Activated naive CD4-positive, alpha-beta T cell treated with anti-CD3 and anti-CD28 coated beads, Interleukin-2, amount 10 ng/mL, durations not matched to agents 7 days and 5 days (primary cell): ENCODE measurements at regions not wholly inside any gene's neighbourhood (a gene's known extent, or its start where the extent isn't known, plus 50 kb on each side); places are given as distances from the start of the nearest gene placed in this dataset.

Experiments used
- CTCF ChIA-PET: fragments of 350-600 bp; sonication (Branson Sonifier 250); formaldehyde crosslinking; loops from one replicate; lab custom pipeline; 2021; ENCODE audit warnings: antibody characterized with exemption; lab: Charles Lee
- DNase-seq: peaks from one replicate; pipeline ENCODE4 v3.0.0-alpha.2; 2020
- H3K27ac Mint-ChIP-seq: one replicate; pipeline ENCODE4 v1.8.0; 2021; ENCODE audit warnings: mild to moderate bottlenecking, moderate library complexity, mixed read lengths
- H3K27me3 Mint-ChIP-seq: one replicate; pipeline ENCODE4 v1.8.0; 2021; ENCODE audit warnings: mild to moderate bottlenecking, mixed read lengths
- H3K36me3 Mint-ChIP-seq: one replicate; pipeline ENCODE4 v1.8.0; 2021; ENCODE audit warnings: mixed read lengths
- H3K4me1 Mint-ChIP-seq: one replicate; pipeline ENCODE4 v1.8.0; 2021; ENCODE audit warnings: mixed read lengths
- H3K4me3 Mint-ChIP-seq: one replicate; pipeline ENCODE4 v1.8.0; 2021; ENCODE audit warnings: mild to moderate bottlenecking, moderate library complexity, mixed read lengths
- H3K9me3 Mint-ChIP-seq: one replicate; pipeline ENCODE4 v1.8.0; 2021; ENCODE audit warnings: mixed read lengths

DNA sequence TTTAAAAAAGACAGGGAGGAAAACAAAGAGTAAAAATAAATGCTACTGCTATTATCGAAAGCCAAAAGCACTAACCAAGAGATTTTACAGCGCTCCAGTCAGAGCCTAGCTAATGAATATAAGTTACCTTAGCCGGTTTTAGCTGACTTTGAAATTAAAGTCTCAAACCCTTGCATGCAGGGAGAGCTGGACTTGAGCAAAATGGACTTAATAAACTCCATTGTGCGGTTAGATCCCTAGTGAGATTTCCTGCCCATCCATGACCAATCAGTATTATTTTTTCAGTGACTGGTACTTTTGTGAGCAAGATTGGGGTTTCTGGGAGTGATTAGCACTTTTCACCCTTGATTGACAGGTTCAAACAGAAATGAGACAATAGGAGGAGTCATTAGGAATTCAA lies 333.4 kb upstream of the ADGRL2 start:
- CTCF ChIA-PET, result no interaction called here
- DNase-seq, result no peak

DNA sequence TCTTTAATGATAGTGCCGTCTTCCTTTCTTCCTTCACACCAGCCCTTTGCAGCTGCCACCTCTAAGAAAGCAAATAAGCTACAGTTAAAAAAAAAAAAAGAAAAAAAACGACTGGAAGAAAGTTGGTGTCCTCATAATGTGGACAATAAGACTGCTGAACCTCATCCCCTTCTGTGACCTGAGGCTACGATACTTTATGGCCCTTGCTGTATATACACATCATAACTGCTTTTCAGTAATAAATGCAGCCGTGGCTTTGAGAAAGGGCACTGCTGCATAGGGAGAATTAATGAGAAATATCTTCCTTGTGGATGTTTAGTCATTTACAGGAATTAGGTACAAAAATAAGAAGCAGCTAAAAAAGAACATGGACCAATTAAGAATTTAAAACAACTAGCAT lies 333.8 kb upstream of the ADGRL2 start:
- no peaks in the 10 kb centered on the region for H3K9me3 Mint-ChIP-seq
- no peak overlapping the region for H3K27ac Mint-ChIP-seq
- no peak for DNase-seq
- no peak overlapping the region for H3K4me3 Mint-ChIP-seq
- no peaks in the 10 kb centered on the region for H3K27me3 Mint-ChIP-seq
- H3K36me3 Mint-ChIP-seq, result no peaks in the 10 kb centered on the region
- H3K4me1 Mint-ChIP-seq, result no peaks in the 10 kb centered on the region
- CTCF ChIA-PET, result no interaction called here

More for the DNA sequence above, 333.4 kb upstream of the ADGRL2 start:
- Mint-ChIP-seq H3K4me1 (no peaks in the 10 kb centered on the region), H3K9me3 (no peaks in the 10 kb centered on the region), H3K36me3 (no peaks in the 10 kb centered on the region), H3K4me3 (no peak overlapping the region), H3K27ac (no peak overlapping the region), H3K27me3 (no peaks in the 10 kb centered on the region)

DNA sequence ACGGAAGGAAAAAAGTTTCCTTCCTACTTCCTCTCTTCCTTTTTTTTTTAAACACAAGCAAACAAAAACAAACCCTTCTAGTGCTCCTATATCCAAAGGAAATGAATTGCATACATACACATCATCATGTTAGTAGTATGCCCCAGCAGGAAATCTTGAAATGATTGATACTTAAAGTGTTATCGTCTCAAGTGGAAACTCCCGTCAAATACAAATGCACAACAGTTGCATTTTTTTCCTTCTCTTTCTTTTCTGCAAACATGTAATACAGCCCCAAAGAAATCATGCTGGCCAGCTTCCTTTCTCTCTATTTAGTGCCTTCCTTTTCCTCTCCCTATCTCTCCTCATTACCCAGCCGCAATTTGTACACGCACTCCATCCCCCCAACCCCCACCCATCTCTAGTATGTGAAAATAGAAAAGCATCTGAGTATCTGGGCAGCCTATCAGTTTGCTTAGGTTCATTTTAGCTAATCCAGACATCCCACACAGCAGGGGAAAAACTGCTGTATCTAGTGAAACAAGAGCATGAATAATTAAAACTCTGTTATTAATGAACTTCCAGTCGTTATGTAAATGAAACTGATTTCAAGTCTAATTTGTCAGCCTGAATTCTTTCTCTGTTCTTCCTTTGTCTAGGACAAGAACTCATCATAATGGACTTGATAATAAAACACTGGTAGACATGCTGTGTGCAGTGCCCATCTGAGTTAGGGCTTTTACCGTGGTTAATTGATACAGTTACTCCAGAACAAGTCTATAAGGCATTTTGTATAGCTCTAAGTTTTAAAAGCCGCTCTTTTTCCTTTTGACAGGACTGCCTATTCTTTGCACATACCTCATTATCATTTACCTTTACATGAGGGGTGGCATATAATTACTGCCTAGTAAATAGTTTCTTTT lies 336.5 kb upstream of the ADGRL2 start:
- H3K4me1 Mint-ChIP-seq, result no peaks in the 10 kb centered on the region
- no peak for DNase-seq
- H3K27me3 Mint-ChIP-seq, result no peaks in the 10 kb centered on the region
- no peak overlapping the region for H3K27ac Mint-ChIP-seq
- no peak overlapping the region for H3K4me3 Mint-ChIP-seq
- H3K9me3 Mint-ChIP-seq, result no peaks in the 10 kb centered on the region
- CTCF ChIA-PET, result no interaction called here
- no peaks in the 10 kb centered on the region for H3K36me3 Mint-ChIP-seq

DNA sequence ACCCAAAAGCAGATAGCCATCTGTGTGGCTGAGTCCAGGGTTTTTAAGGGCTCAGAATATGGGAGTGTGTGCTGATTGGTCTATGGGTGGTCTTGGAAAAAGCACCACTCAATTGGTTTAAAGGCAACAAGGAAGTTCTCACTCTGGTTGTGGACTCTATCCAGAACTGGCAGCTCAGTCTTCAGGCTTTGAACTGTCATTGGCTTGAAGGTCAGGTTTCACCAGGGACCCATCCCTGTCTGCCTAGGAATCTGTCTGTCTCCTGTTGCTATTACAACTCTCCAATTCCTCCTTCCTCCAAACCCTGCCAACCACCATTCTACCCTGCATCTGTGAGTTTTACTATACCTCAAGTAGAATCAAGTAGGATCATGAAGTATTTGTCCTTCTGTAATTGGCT lies 341.7 kb upstream of the ADGRL2 start:
- no peak for DNase-seq
- H3K4me1 Mint-ChIP-seq, result no peaks in the 10 kb centered on the region
- no peak overlapping the region for H3K4me3 Mint-ChIP-seq
- H3K27ac Mint-ChIP-seq, result no peak overlapping the region
- H3K9me3 Mint-ChIP-seq, result no peaks in the 10 kb centered on the region
- H3K27me3 Mint-ChIP-seq, result no peaks in the 10 kb centered on the region
- CTCF ChIA-PET, result no interaction called here
- H3K36me3 Mint-ChIP-seq, result no peaks in the 10 kb centered on the region

DNA sequence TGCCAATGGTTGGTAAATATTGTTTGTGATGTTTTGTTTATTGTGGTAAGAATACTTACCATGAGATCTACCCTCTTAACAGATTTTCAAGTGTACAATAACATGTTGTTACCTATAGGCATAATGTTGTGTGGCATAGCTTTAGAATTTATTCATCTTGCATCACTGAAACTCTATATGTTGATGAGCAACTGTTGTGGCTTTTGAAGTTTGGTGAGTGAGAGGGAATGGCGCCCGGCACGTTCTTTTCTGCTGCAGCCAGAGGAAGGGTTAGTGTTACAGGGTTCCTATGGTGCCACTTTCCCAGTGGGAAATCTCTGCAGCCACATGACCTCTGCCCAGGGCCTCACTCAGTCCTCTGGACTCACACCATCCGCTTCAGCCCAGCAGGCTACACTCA lies 342.5 kb upstream of the ADGRL2 start:
- H3K36me3 Mint-ChIP-seq, result no peaks in the 10 kb centered on the region
- no peak overlapping the region for H3K4me3 Mint-ChIP-seq
- H3K9me3 Mint-ChIP-seq, result no peaks in the 10 kb centered on the region
- H3K27ac Mint-ChIP-seq, result no peak overlapping the region
- no peak for DNase-seq
- H3K4me1 Mint-ChIP-seq, result no peaks in the 10 kb centered on the region
- CTCF ChIA-PET, result no interaction called here
- H3K27me3 Mint-ChIP-seq, result no peaks in the 10 kb centered on the region

DNA sequence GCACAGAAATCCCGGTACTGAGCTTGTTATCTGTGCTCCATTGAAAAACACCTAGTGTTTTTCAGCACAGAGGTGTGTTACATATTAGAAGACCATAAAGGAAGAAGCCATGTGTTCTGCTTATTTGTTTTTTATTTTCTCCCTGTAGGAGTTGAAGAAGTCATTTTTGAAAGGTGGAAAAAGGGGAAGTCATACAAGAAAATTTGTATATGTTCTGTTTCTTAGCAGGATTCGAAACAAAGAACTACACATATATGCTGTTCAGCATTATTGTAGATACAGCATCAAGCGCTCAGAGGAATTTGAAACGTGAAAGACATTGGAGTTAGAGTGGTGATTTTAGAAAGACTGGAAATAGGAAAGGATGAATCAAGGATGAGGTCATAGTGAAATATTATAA lies 345.3 kb upstream of the ADGRL2 start:
- DNase-seq, result no peak
- H3K27ac Mint-ChIP-seq, result no peak overlapping the region
- CTCF ChIA-PET, result no interaction called here
- no peaks in the 10 kb centered on the region for H3K4me1 Mint-ChIP-seq
- no peaks in the 10 kb centered on the region for H3K36me3 Mint-ChIP-seq
- H3K9me3 Mint-ChIP-seq, result no peaks in the 10 kb centered on the region
- no peak overlapping the region for H3K4me3 Mint-ChIP-seq
- H3K27me3 Mint-ChIP-seq, result no peaks in the 10 kb centered on the region

DNA sequence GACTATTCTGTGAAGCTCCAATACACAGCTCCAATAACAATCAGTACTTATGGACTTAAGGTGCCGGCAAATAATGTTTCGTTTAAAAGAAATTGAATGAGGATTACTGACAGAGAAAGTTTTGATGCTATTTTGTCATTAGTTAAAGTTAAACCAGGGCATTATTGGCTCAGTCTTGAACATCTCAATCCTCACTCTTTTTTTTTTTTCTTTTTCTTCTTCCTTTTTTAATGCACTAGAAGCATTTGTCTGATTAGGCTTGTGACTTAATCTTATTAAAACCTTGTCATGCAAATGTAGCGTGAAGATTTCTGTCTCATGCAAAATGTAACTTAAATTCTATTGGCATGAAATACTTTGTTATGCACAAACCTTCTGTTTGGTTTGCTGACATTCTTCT lies 346.8 kb upstream of the ADGRL2 start:
- no peak overlapping the region for H3K27ac Mint-ChIP-seq
- no peak overlapping the region for H3K4me3 Mint-ChIP-seq
- no peaks in the 10 kb centered on the region for H3K9me3 Mint-ChIP-seq
- H3K36me3 Mint-ChIP-seq, result no peaks in the 10 kb centered on the region
- no peaks in the 10 kb centered on the region for H3K4me1 Mint-ChIP-seq
- no peaks in the 10 kb centered on the region for H3K27me3 Mint-ChIP-seq
- CTCF ChIA-PET, result no interaction called here
- DNase-seq, result no peak

DNA sequence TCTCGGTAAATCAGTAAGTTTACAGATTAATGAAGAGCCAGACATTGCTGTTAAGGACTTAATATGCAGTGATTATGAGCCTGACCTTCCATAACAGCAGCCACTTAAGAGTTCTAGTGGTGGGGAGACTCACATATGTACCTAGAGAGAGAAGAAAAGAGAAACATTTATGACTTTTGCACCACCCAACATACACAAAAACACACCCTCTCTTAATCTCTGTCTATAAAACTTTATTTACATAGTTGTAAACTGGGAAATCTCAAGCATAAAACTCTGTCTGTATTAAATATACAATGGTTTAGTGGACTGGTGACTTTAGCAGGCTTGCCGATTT lies 347.4 kb upstream of the ADGRL2 start:
- no peaks in the 10 kb centered on the region for H3K4me1 Mint-ChIP-seq
- H3K27ac Mint-ChIP-seq, result no peak overlapping the region
- no peak for DNase-seq
- no peaks in the 10 kb centered on the region for H3K27me3 Mint-ChIP-seq
- CTCF ChIA-PET, result no interaction called here
- no peaks in the 10 kb centered on the region for H3K36me3 Mint-ChIP-seq
- H3K4me3 Mint-ChIP-seq, result no peak overlapping the region
- no peaks in the 10 kb centered on the region for H3K9me3 Mint-ChIP-seq

DNA sequence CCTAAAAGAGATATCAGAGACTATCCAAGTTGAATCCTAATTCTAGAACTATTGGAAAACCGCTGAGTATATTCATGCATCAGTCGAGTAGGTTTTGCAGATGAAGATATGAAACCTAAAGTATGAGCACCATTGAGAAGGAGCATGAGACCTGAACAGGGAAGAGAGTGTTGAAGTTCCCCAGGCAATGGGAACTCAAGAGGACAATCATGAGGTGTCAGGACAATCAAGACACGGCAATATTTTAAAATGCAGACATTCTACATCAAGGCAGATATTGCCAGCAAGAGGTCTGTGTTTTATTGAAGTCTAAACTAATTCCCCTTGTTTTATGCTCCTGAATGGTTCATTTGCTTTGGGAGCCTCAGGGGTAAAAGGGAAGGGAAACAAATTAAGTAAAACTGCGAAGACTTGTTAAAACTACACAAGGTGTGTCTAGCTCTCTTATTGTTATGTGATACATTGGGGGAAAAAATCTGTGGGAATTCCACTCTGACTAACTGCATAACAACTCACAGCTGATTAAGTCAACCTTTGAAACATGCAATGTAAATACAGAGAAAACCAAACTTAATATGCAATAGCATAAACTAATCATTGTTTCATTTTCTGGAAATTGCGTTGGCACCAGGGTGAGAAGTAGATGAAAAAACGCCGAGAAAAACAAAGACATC lies 347.9 kb upstream of the ADGRL2 start:
- CTCF ChIA-PET, result no interaction called here
- H3K9me3 Mint-ChIP-seq, result peaks cover under 1% of the 10 kb centered on the region
- no peak overlapping the region for H3K27ac Mint-ChIP-seq
- H3K4me1 Mint-ChIP-seq, result no peaks in the 10 kb centered on the region
- DNase-seq, result no peak
- no peaks in the 10 kb centered on the region for H3K27me3 Mint-ChIP-seq
- H3K4me3 Mint-ChIP-seq, result no peak overlapping the region
- H3K36me3 Mint-ChIP-seq, result no peaks in the 10 kb centered on the region

DNA sequence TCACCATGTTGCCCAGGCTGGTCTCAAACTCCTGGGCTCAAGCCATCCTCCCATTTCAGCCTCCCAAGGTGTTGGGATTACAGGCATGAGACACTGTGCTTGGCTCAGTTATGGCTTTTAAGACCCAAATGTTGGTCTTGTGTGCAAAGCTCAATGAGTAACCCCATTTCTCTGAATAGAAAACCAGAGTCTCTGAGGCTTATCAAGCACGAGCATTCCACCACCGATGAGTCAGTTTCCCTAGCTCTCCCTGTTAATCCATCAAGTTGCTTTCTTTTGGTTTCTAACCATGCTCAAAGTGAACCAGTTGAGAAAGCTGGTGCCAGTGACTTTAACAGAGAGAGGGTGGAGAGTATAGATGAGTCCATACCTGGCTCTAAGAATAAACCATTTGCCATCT lies 350.9 kb upstream of the ADGRL2 start:
- CTCF ChIA-PET, result no interaction called here
- H3K36me3 Mint-ChIP-seq, result no peaks in the 10 kb centered on the region
- peaks cover 1% of the 10 kb centered on the region for H3K9me3 Mint-ChIP-seq
- H3K4me3 Mint-ChIP-seq, result no peak overlapping the region
- no peaks in the 10 kb centered on the region for H3K4me1 Mint-ChIP-seq
- no peak for DNase-seq
- no peak overlapping the region for H3K27ac Mint-ChIP-seq
- H3K27me3 Mint-ChIP-seq, result no peaks in the 10 kb centered on the region

DNA sequence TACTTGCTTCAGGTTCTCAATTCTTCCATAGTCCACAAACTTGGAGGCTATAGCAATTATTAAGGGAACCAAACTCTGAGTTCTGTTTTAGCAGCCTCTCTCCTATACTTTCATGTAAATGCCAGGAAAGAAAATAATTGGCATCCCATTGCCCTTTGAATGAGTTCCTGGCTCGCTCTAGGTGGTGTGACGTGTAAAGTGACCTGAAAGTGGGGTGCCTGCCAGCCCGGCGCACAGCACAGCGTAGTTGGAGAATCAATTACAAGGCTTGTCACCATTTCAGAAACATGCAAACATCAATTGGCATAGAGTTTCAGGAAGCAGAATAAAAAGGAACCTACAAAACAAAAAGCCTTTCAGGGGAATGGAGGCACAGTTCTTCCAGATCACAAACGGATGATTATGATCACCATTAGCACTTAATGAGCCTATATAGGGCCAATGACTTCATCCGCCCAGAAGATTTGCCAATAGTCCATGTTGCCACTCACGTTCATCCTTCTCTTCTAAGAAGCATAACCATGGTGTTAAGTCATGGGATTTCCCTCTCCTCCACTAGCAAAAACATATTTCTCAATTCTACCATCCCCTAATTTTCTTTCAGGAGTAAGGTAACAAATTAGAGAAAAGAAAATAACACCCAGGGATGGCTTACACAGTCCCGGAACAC lies 354.6 kb upstream of the ADGRL2 start:
- Mint-ChIP-seq H3K9me3 (peaks cover 1% of the 10 kb centered on the region), H3K27me3 (no peaks in the 10 kb centered on the region), H3K4me3 (no peak overlapping the region), H3K36me3 (no peaks in the 10 kb centered on the region), H3K4me1 (no peaks in the 10 kb centered on the region), H3K27ac (no peak overlapping the region)
- no peak for DNase-seq
- CTCF ChIA-PET, result no interaction called here

DNA sequence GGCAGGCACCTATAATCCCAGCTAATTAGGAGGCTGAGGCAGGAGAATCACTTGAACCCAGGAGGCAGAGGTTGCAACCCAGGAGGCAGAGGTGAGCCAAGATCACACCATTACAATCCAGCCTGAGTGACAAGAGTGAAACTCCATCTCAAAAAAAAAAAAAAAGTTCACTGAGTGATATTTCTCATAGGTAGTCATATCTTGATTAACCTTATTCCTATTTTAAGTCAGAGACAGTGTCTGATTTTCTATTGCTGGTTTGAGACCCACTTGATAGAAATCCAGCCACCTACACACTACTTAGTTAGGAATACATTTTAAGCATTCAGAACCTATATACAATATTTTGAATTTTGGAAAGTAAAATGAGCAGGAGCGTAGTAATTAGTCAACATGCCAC lies 357.4 kb upstream of the ADGRL2 start:
- Mint-ChIP-seq H3K4me1 (no peaks in the 10 kb centered on the region), H3K9me3 (peaks cover 3% of the 10 kb centered on the region), H3K36me3 (no peaks in the 10 kb centered on the region), H3K4me3 (no peak overlapping the region), H3K27me3 (no peaks in the 10 kb centered on the region), H3K27ac (no peak overlapping the region)
- no peak for DNase-seq
- CTCF ChIA-PET, result no interaction called here

DNA sequence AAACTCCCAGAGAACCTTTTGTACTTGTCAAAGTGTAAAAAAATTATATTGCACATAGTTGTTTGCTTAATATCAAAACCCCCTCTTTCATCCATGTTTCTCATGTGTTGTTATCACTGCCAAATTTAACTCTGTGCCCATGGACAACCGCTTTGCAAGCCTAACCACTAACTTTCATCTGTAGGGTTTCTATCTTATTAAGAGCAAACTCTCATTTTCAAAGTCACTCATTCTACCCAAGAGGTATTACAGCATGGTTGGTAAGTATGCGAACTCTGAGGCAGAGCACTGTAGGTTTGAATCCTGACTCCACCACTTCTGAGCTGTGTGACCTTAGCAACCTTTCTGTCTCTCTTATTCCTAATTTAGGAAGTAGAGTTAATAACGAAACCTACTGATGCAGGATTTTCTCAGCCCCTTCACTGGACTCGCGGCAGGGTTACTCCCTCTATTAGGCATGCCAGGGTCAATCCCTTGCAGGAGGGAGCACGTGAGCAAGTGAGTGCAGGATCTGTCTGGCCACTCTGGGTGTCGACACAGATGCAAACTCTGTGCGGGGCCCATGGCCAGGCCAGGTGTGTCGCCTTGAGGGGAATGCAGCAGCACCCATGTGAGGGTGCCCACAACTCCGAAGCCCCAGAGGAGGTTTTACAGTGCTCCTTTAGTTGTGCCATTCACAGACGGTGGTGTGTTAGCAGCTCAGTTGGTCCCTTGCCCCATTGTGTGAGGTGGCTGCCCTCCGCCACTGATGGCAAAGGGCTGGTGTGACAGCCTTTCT lies 361.5 kb upstream of the ADGRL2 start:
- CTCF ChIA-PET, result no interaction called here
- Mint-ChIP-seq H3K36me3 (no peaks in the 10 kb centered on the region), H3K9me3 (peaks cover 2% of the 10 kb centered on the region), H3K27ac (no peak overlapping the region), H3K4me3 (no peak overlapping the region), H3K4me1 (no peaks in the 10 kb centered on the region), H3K27me3 (no peaks in the 10 kb centered on the region)
- DNase-seq, result no peak

DNA sequence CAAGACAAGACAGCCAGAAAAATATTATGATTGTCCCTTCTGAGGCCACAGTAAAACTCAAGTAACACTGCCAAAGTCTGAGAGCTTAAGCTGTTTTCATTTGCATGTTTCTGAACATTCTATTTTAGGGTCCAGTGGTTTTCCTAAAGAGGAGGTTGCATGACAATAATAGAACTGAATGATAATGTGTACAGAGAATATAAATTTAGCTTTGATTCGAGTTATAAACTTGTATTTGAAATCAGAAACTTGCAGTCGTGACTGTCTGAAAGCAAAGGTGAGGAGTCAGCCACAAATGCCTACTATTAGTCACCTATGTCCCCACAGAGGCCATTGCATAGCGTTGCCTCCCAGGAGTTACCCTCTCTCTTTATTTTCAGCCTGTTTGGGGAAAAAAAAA lies 363.1 kb upstream of the ADGRL2 start:
- Mint-ChIP-seq H3K27ac (no peak overlapping the region), H3K9me3 (peaks cover 2% of the 10 kb centered on the region), H3K4me3 (no peak overlapping the region), H3K27me3 (no peaks in the 10 kb centered on the region), H3K36me3 (no peaks in the 10 kb centered on the region), H3K4me1 (no peaks in the 10 kb centered on the region)
- DNase-seq, result no peak
- CTCF ChIA-PET, result no interaction called here
